Neural cell (in vitro differentiated cells): ENCODE measurements at regions not wholly inside any gene's neighbourhood (a gene's known extent, or its start where the extent isn't known, plus 50 kb on each side); places are given as distances from the start of the nearest gene placed in this dataset.

ENCODE experiments used
- H2AFZ ChIP-seq: fragments of 200-600, 300-800 bp; sonication (generic), shearing (Covaris generic); 2 replicates; pipeline ENCODE4 v1.6.0; 2014; ENCODE audit warnings: low read depth, mild to moderate bottlenecking, antibody characterized with exemption, low read length, moderate library complexity
- H3F3A ChIP-seq: fragments of 200-600 bp; shearing (Covaris generic); 2 replicates; pipeline ENCODE4 v1.6.1; 2016; ENCODE audit warnings: mild to moderate bottlenecking, moderate library complexity, mixed read lengths, antibody characterized with exemption, low read length; ENCODE audit not compliant: insufficient read depth, poor library complexity, severe bottlenecking
- H3K27ac ChIP-seq: fragments of 200-600, 300-800 bp; sonication (generic), shearing (Covaris generic); 2 replicates; pipeline ENCODE4 v1.5.1; 2014; ENCODE audit warnings: mild to moderate bottlenecking, low read length, moderate library complexity
- H3K27me3 ChIP-seq: fragments of 300-800, 200-600 bp; sonication (generic), shearing (Covaris generic); 2 replicates; pipeline ENCODE4 v1.6.0; 2014; ENCODE audit warnings: mild to moderate bottlenecking, low read depth, low read length, moderate library complexity; ENCODE audit not compliant: insufficient read depth
- H3K36me3 ChIP-seq: fragments of 300-800, 200-600 bp; sonication (generic), shearing (Covaris generic); 2 replicates; pipeline ENCODE4 v1.5.1; 2014; ENCODE audit warnings: mild to moderate bottlenecking, antibody characterized with exemption, low read length, moderate library complexity; ENCODE audit not compliant: insufficient read depth
- H3K4me2 ChIP-seq: fragments of 300-800, 200-600 bp; sonication (generic), shearing (Covaris generic); 2 replicates; pipeline ENCODE4 v1.6.0; 2014; ENCODE audit warnings: mild to moderate bottlenecking, low read length
- H3K4me3 ChIP-seq: fragments of 300-800, 200-600 bp; sonication (generic), shearing (Covaris generic); 2 replicates; pipeline ENCODE4 v1.5.1; 2014; ENCODE audit warnings: mild to moderate bottlenecking, low read length, moderate library complexity
- H3K79me2 ChIP-seq: fragments of 200-600 bp; shearing (Covaris generic); replicated peaks from 2 replicates; pipeline ENCODE4 v1.6.0; 2014; ENCODE audit warnings: mild to moderate bottlenecking, low read length, moderate library complexity; ENCODE audit not compliant: insufficient read depth
- H3K9ac ChIP-seq: fragments of 300-800, 200-600 bp; sonication (generic), shearing (Covaris generic); 2 replicates; pipeline ENCODE4 v1.6.1; 2016; ENCODE audit warnings: mild to moderate bottlenecking, low read length, mixed read lengths
- H3K9me2 ChIP-seq: fragments of 200-600 bp; shearing (Covaris generic); 2 replicates; pipeline ENCODE4 v1.6.1; 2016; ENCODE audit warnings: mild to moderate bottlenecking, low read length, mixed read lengths; ENCODE audit not compliant: insufficient read depth
- H3K9me3 ChIP-seq: fragments of 200-600, 300-800 bp; sonication (generic), shearing (Covaris generic); 2 replicates; pipeline ENCODE4 v1.6.1; 2016; ENCODE audit warnings: mild to moderate bottlenecking, mixed run types, low read length, moderate library complexity, mixed read lengths
- H4K20me1 ChIP-seq: fragments of 200-600 bp; shearing (Covaris generic); 2 replicates; pipeline ENCODE4 v1.6.1; 2016; ENCODE audit warnings: mild to moderate bottlenecking, mixed run types; ENCODE audit not compliant: insufficient read depth
- EP300 ChIP-seq: fragments of 450-650 bp; conservative IDR thresholded peaks from 2 replicates; pipeline ENCODE4 v1.6.1; 2014; ENCODE audit warnings: antibody characterized with exemption, mild to moderate bottlenecking, moderate library complexity; ENCODE audit not compliant: poor library complexity, severe bottlenecking
- EZH2 ChIP-seq: fragments of 200-600, 300-800 bp; shearing (Covaris generic), sonication (generic); IDR thresholded peaks from 2 replicates; pipeline ENCODE4 v1.6.1; 2014; ENCODE audit warnings: antibody characterized with exemption, low read length, borderline replicate concordance, mild to moderate bottlenecking; ENCODE audit not compliant: insufficient read depth, poor library complexity, severe bottlenecking
- MXI1 ChIP-seq: fragments of 450-650 bp; conservative IDR thresholded peaks from 2 replicates; pipeline ENCODE4 v1.6.1; 2014; ENCODE audit warnings: antibody characterized with exemption, mild to moderate bottlenecking; ENCODE audit not compliant: poor library complexity, severe bottlenecking
- POLR2AphosphoS5 ChIP-seq: IDR thresholded peaks from 2 replicates; pipeline ENCODE4 v1.6.1; 2012
- RAD21 ChIP-seq: fragments of 450-650 bp; conservative IDR thresholded peaks from 2 replicates; pipeline ENCODE4 v1.6.1; 2014; ENCODE audit warnings: antibody characterized with exemption, mild to moderate bottlenecking, moderate library complexity
- SMC3 ChIP-seq: fragments of 450-650 bp; conservative IDR thresholded peaks from 2 replicates; pipeline ENCODE4 v1.6.1; 2014; ENCODE audit warnings: antibody characterized with exemption, mild to moderate bottlenecking, moderate library complexity; ENCODE audit not compliant: poor library complexity
- TAF1 ChIP-seq: IDR thresholded peaks from 2 replicates; pipeline ENCODE4 v1.6.1; 2012; ENCODE audit warnings: low read depth
- TF ChIP-seq, protein P1 (sequence below): fragments of 450-650 bp; IDR thresholded peaks from 2 replicates; pipeline ENCODE4 v1.5.1; 2014; ENCODE audit warnings: antibody characterized with exemption, mild to moderate bottlenecking, moderate library complexity; ENCODE audit not compliant: poor library complexity, severe bottlenecking
- TF ChIP-seq, protein P2 (sequence below): IDR thresholded peaks from 2 replicates; pipeline ENCODE4 v1.6.1; 2012; ENCODE audit warnings: borderline replicate concordance

DNA sequence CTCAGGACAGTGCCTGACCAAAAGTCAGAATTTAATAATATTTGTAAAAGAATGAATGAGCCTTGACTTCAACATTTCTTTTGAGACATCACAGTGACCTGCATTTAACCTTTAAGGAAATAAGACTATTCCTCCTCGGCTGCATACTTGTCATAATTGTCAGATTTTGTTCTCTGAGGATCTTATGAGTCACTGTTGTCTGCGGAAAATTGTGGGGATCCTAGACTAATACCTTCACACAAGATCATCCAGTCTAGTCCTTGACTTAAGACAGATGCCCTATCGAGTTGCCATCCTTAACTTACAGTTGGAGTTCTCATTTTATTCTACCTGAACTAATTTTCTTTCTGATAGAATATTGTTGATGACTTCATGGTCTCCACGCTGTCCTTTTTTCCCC lies 198.4 kb downstream of the DLEU7 start:
- H3K9me2 ChIP-seq, result no peaks in the 10 kb centered on the region
- no peaks in the 10 kb centered on the region for H3K27me3 ChIP-seq
- H3K9ac ChIP-seq, result no peak overlapping the region
- no peaks in the 10 kb centered on the region for H3F3A ChIP-seq
- H3K79me2 ChIP-seq, result no peaks in the 10 kb centered on the region
- H3K36me3 ChIP-seq, result no peaks in the 10 kb centered on the region
- H3K27ac ChIP-seq, result no peak overlapping the region
- no peak overlapping the region for H3K4me3 ChIP-seq
- no peaks in the 10 kb centered on the region for H4K20me1 ChIP-seq
- TF ChIP-seq TAF1 (no peak), EP300 (no peak), EZH2 (no peak), MXI1 (no peak), POLR2AphosphoS5 (no peak), SMC3 (no peak), RAD21 (no peak)
- TF ChIP-seq, protein P1, sequence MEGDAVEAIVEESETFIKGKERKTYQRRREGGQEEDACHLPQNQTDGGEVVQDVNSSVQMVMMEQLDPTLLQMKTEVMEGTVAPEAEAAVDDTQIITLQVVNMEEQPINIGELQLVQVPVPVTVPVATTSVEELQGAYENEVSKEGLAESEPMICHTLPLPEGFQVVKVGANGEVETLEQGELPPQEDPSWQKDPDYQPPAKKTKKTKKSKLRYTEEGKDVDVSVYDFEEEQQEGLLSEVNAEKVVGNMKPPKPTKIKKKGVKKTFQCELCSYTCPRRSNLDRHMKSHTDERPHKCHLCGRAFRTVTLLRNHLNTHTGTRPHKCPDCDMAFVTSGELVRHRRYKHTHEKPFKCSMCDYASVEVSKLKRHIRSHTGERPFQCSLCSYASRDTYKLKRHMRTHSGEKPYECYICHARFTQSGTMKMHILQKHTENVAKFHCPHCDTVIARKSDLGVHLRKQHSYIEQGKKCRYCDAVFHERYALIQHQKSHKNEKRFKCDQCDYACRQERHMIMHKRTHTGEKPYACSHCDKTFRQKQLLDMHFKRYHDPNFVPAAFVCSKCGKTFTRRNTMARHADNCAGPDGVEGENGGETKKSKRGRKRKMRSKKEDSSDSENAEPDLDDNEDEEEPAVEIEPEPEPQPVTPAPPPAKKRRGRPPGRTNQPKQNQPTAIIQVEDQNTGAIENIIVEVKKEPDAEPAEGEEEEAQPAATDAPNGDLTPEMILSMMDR, result no peak
- TF ChIP-seq, protein P2, sequence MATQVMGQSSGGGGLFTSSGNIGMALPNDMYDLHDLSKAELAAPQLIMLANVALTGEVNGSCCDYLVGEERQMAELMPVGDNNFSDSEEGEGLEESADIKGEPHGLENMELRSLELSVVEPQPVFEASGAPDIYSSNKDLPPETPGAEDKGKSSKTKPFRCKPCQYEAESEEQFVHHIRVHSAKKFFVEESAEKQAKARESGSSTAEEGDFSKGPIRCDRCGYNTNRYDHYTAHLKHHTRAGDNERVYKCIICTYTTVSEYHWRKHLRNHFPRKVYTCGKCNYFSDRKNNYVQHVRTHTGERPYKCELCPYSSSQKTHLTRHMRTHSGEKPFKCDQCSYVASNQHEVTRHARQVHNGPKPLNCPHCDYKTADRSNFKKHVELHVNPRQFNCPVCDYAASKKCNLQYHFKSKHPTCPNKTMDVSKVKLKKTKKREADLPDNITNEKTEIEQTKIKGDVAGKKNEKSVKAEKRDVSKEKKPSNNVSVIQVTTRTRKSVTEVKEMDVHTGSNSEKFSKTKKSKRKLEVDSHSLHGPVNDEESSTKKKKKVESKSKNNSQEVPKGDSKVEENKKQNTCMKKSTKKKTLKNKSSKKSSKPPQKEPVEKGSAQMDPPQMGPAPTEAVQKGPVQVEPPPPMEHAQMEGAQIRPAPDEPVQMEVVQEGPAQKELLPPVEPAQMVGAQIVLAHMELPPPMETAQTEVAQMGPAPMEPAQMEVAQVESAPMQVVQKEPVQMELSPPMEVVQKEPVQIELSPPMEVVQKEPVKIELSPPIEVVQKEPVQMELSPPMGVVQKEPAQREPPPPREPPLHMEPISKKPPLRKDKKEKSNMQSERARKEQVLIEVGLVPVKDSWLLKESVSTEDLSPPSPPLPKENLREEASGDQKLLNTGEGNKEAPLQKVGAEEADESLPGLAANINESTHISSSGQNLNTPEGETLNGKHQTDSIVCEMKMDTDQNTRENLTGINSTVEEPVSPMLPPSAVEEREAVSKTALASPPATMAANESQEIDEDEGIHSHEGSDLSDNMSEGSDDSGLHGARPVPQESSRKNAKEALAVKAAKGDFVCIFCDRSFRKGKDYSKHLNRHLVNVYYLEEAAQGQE, result no peak
- H3K4me2 ChIP-seq, result no peak overlapping the region
- H3K9me3 ChIP-seq, result no peaks in the 10 kb centered on the region
- H2AFZ ChIP-seq, result no peak overlapping the region

DNA sequence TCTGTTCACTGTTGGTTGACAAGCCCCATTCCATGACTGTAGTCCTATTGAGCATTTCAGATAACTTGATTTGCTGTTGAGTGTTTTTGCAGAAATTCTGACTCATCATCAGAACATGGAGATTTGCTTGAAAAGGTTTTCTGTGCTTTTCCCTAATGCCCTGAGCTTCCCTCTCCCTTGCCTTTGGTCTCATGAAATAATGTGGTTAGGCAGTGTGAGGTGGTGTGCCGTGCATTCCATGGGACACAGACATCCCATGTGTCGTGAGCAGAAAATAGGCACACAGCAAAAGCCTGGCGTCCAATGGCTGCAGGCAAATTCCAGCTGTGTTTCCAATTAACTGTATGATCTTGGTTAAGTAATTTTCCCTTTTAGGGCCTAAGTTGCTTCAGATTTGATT lies 197.4 kb downstream of the DLEU7 start:
- no peaks in the 10 kb centered on the region for H3K27me3 ChIP-seq
- H3F3A ChIP-seq, result no peaks in the 10 kb centered on the region
- no peaks in the 10 kb centered on the region for H3K79me2 ChIP-seq
- H3K27ac ChIP-seq, result no peak overlapping the region
- no peak overlapping the region for H3K9ac ChIP-seq
- H3K4me2 ChIP-seq, result no peak overlapping the region
- no peak overlapping the region for H3K4me3 ChIP-seq
- no peaks in the 10 kb centered on the region for H3K9me2 ChIP-seq
- H4K20me1 ChIP-seq, result no peaks in the 10 kb centered on the region
- no peaks in the 10 kb centered on the region for H3K36me3 ChIP-seq
- TF ChIP-seq, protein P1, result no peak
- TF ChIP-seq TAF1 (no peak), EZH2 (no peak), SMC3 (no peak)
- H2AFZ ChIP-seq, result no peak overlapping the region
- H3K9me3 ChIP-seq, result no peaks in the 10 kb centered on the region
